ENCODE measurements at regions not wholly inside any gene's neighbourhood (a gene's known extent, or its start where the extent isn't known, plus 50 kb on each side); places are given as distances from the start of the nearest gene placed in this dataset.

GRCh38 chr3:166274351-166275023 lies 437.3 kb upstream of the BCHE start:
- H3K9me3 ChIP-seq (ENCODE audit: control insufficient read depth, low read depth, low read length): no peaks in the 10 kb centered on the region
- no peak overlapping the region for H3K27ac ChIP-seq (ENCODE audit: control insufficient read depth, insufficient read depth, low read length)
- no peaks in the 10 kb centered on the region for H3K27me3 ChIP-seq (ENCODE audit: control insufficient read depth, extremely low read depth, insufficient read depth, low read length)
- dilution Hi-C loops (cut with MboI; ENCODE audit: extremely low pct_ligation_motif_present, low sequenced_read_pairs): no loop called here
- H3K4me1 ChIP-seq (ENCODE audit: control insufficient read depth, extremely low read depth, insufficient read depth, low read length): peaks cover 4% of the 10 kb centered on the region
- no peaks in the 10 kb centered on the region for H3K36me3 ChIP-seq (ENCODE audit: control insufficient read depth in 2 of 2, extremely low read depth in 1 of 2, insufficient read depth in 2 of 2, low read length in 2 of 2)
- H2AFZ ChIP-seq (ENCODE audit: control insufficient read depth, low read length): no peak overlapping the region
- no peak overlapping the region for H3K4me2 ChIP-seq (ENCODE audit: control insufficient read depth, extremely low read depth, insufficient read depth, low read depth, low read length)
- FAIRE-seq (no peak), DNase-seq (ENCODE audit: low read depth, low spot score) (no peak)
- H3K79me2 ChIP-seq (ENCODE audit: control insufficient read depth, insufficient read depth, low read length): no peaks in the 10 kb centered on the region
- no peak overlapping the region for H3K4me3 ChIP-seq (ENCODE audit: control insufficient read depth in 2 of 3, extremely low read depth in 1 of 3, insufficient read depth in 2 of 3, low read depth in 1 of 3, low read length in 3 of 3)
- no peaks in the 10 kb centered on the region for H4K20me1 ChIP-seq (ENCODE audit: control insufficient read depth, extremely low read depth, insufficient read depth, low read length)
- H3K9ac ChIP-seq (ENCODE audit: control insufficient read depth, extremely low read depth, insufficient read depth, low read length): no peak overlapping the region
- no peaks in the 10 kb centered on the region for H3K9me1 ChIP-seq (ENCODE audit: control insufficient read depth, extremely low read depth, insufficient read depth, low read length)
- TF ChIP-seq EZH2 (IDR thresholded peaks at IDR 0.05; ENCODE audit: low read length): no peak
- TF ChIP-seq, protein P1, sequence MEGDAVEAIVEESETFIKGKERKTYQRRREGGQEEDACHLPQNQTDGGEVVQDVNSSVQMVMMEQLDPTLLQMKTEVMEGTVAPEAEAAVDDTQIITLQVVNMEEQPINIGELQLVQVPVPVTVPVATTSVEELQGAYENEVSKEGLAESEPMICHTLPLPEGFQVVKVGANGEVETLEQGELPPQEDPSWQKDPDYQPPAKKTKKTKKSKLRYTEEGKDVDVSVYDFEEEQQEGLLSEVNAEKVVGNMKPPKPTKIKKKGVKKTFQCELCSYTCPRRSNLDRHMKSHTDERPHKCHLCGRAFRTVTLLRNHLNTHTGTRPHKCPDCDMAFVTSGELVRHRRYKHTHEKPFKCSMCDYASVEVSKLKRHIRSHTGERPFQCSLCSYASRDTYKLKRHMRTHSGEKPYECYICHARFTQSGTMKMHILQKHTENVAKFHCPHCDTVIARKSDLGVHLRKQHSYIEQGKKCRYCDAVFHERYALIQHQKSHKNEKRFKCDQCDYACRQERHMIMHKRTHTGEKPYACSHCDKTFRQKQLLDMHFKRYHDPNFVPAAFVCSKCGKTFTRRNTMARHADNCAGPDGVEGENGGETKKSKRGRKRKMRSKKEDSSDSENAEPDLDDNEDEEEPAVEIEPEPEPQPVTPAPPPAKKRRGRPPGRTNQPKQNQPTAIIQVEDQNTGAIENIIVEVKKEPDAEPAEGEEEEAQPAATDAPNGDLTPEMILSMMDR (optimal IDR thresholded peaks at IDR 0.05 in 1 of 3, IDR thresholded peaks at IDR 0.05 in 1 of 3, conservative IDR thresholded peaks at IDR 0.05 in 1 of 3; ENCODE audit: extremely low read depth in 1 of 3, insufficient read depth in 2 of 3, low read length in 3 of 3): no peak

DNA sequence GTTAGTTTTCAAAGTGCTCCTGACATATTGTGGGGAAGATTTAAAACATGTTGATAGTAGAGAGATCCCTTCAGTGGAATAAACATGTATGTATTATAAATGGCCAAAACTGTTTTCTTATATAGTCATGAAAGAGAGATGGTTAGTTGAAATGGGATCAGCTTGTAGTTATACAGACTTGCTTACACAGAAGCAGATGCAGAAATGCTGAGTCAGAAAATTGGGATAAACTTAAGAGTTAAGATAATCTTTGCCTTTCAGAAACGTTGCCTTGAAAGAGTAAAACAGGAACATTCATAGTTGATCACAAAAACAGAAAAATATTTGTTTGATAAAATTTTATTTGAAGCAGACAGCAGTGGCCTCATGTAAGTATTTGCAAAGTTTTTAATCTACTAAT lies 433.2 kb upstream of the BCHE start:
- no peak for FAIRE-seq
- dilution Hi-C loops (cut with MboI; ENCODE audit: extremely low pct_ligation_motif_present, low sequenced_read_pairs): no loop called here
- H3K4me1 ChIP-seq (ENCODE audit: control insufficient read depth, extremely low read depth, insufficient read depth, low read length): peaks cover 4% of the 10 kb centered on the region

More for the DNA sequence above, 433.2 kb upstream of the BCHE start:
- H3K36me3 ChIP-seq (ENCODE audit: control insufficient read depth in 2 of 2, extremely low read depth in 1 of 2, insufficient read depth in 2 of 2, low read length in 2 of 2): no peaks in the 10 kb centered on the region
- no peaks in the 10 kb centered on the region for H3K9me1 ChIP-seq (ENCODE audit: control insufficient read depth, extremely low read depth, insufficient read depth, low read length)
- no peak for DNase-seq (ENCODE audit: low read depth, low spot score)
- no peak overlapping the region for H3K4me3 ChIP-seq (ENCODE audit: control insufficient read depth in 2 of 3, extremely low read depth in 1 of 3, insufficient read depth in 2 of 3, low read depth in 1 of 3, low read length in 3 of 3)
- H3K27me3 ChIP-seq (ENCODE audit: control insufficient read depth, extremely low read depth, insufficient read depth, low read length): no peaks in the 10 kb centered on the region
- H3K9me3 ChIP-seq (ENCODE audit: control insufficient read depth, low read depth, low read length): no peaks in the 10 kb centered on the region
- H2AFZ ChIP-seq (ENCODE audit: control insufficient read depth, low read length): no peak overlapping the region
- H3K4me2 ChIP-seq (ENCODE audit: control insufficient read depth, extremely low read depth, insufficient read depth, low read depth, low read length): no peak overlapping the region
- H3K9ac ChIP-seq (ENCODE audit: control insufficient read depth, extremely low read depth, insufficient read depth, low read length): no peak overlapping the region
- no peak for TF ChIP-seq EZH2 (IDR thresholded peaks at IDR 0.05; ENCODE audit: low read length)
- TF ChIP-seq, protein P1 (optimal IDR thresholded peaks at IDR 0.05 in 1 of 3, IDR thresholded peaks at IDR 0.05 in 1 of 3, conservative IDR thresholded peaks at IDR 0.05 in 1 of 3; ENCODE audit: extremely low read depth in 1 of 3, insufficient read depth in 2 of 3, low read length in 3 of 3): no peak
- H3K79me2 ChIP-seq (ENCODE audit: control insufficient read depth, insufficient read depth, low read length): no peaks in the 10 kb centered on the region
- no peak overlapping the region for H3K27ac ChIP-seq (ENCODE audit: control insufficient read depth, insufficient read depth, low read length)
- no peaks in the 10 kb centered on the region for H4K20me1 ChIP-seq (ENCODE audit: control insufficient read depth, extremely low read depth, insufficient read depth, low read length)

All from keratinocyte (primary cell).